PC-3 (cell line): ENCODE measurements at regions not wholly inside any gene's neighbourhood (a gene's known extent, or its start where the extent isn't known, plus 50 kb on each side); places are given as distances from the start of the nearest gene placed in this dataset.
"Not testable (repeated sequence)": the region's sequence is repeated elsewhere in the genome, so short reads cannot be mapped to it uniquely, and the experiment has no call there.

Source experiments
- CTCF ChIP-seq: fragments of 300-600 bp; sonication (generic); conservative IDR thresholded peaks from 2 replicates; pipeline ENCODE4 v1.5.1; 2017; ENCODE audit warnings: antibody characterized with exemption, low read depth, mild to moderate bottlenecking, low read length
- EZH2 ChIP-seq: fragments of 300-600 bp; sonication (generic); IDR thresholded peaks from one replicate; pipeline ENCODE4 v1.6.1; 2017; ENCODE audit warnings: antibody characterized with exemption, mild to moderate bottlenecking, low read length; ENCODE audit not compliant: unreplicated experiment
- EZH2phosphoT487 ChIP-seq: fragments of 300-600 bp; sonication (generic); IDR thresholded peaks from 2 replicates; pipeline ENCODE4 v1.6.1; 2018; ENCODE audit warnings: mild to moderate bottlenecking, antibody characterized with exemption, low read length, borderline replicate concordance

GRCh38 chr20:47983642-47984041, 198.4 kb upstream of the SULF2 start:
- TF ChIP-seq CTCF, EZH2phosphoT487, EZH2: not testable (repeated sequence)
